Transverse colon (tissue), 4 donors: ENCODE measurements at regions not wholly inside any gene's neighbourhood (a gene's known extent, or its start where the extent isn't known, plus 50 kb on each side); places are given as distances from the start of the nearest gene placed in this dataset.
"Not testable (repeated sequence)": the region's sequence is repeated elsewhere in the genome, so short reads cannot be mapped to it uniquely, and the experiment has no call there.

Source experiments
- DNase-seq: peaks from one replicate; pipeline ENCODE4 v3.0.0-alpha.2; 2019
- H3K27ac ChIP-seq, 4 donors: fragments of 200-600 bp; sonication (generic); 2 replicates each; pipeline ENCODE4 v1.5.1; 2016 to 2018; ENCODE audit warnings: inconsistent platforms in 4 of 4
- H3K27me3 ChIP-seq: fragments of 200-600 bp; sonication (generic); 2 replicates; pipeline ENCODE4 v1.5.1; 2017; ENCODE audit warnings: inconsistent platforms
- H3K36me3 ChIP-seq, 4 donors: fragments of 200-600 bp; sonication (generic); 2 replicates each; pipeline ENCODE4 v1.5.1; 2017 to 2019; ENCODE audit warnings: inconsistent platforms in 4 of 4
- H3K4me1 ChIP-seq, 4 donors: fragments of 200-600 bp; sonication (generic); 2 replicates each; pipeline ENCODE4 v1.5.1; 2017 to 2020; ENCODE audit warnings: inconsistent platforms in 4 of 4
- H3K4me3 ChIP-seq, 4 donors: fragments of 200-600 bp; sonication (generic); 1 replicate in 1 of 4; 2 replicates in 3 of 4; pipeline versions ENCODE4 v1.5.1 to v1.6.1; 2017 to 2019; ENCODE audit warnings: inconsistent platforms in 4 of 4
- H3K9me3 ChIP-seq, 2 donors: fragments of 200-600 bp; sonication (generic); 2 replicates each; pipeline ENCODE4 v1.5.1; 2017 to 2019; ENCODE audit warnings: inconsistent platforms in 2 of 2
- EP300 ChIP-seq: sonication (generic); formaldehyde crosslinking; IDR thresholded peaks from one replicate; pipeline ENCODE4 v1.6.1; 2017; ENCODE audit warnings: antibody characterized with exemption, low read depth
- POLR2A ChIP-seq: fragments of 450-650 bp; IDR thresholded peaks from one replicate; pipeline ENCODE4 v1.6.1; 2016; ENCODE audit warnings: antibody characterized with exemption, mild to moderate bottlenecking, moderate library complexity
- POLR2AphosphoS5 ChIP-seq, 3 donors: sonication (generic); formaldehyde crosslinking; IDR thresholded peaks; one replicate each; pipeline ENCODE4 v1.6.1; 2016; ENCODE audit warnings: antibody characterized with exemption in 3 of 3
- WGBS, 2 donors: methylation state at CpG; one replicate each; pipeline ENCODE4 v1.1.5; 2018; ENCODE audit warnings: low coverage in 1 of 2; 5-methylcytosine and 5-hydroxymethylcytosine counted together
- in situ Hi-C, 4 donors: fragments of 200-750 bp; cut with MboI; loops; one replicate each; pipeline versions ENCODE4 v1.15.0 to v1.15.1; 2017; ENCODE audit warnings: low sequenced_read_pairs in 3 of 4, low pct_ligation_motif_present in 1 of 4, low pct_unique_long_range_greater_than_20kb in 1 of 4
- intact Hi-C: fragments of 100-400 bp; cut with DNase I; formaldehyde crosslinking; loops from one replicate; pipeline ENCODE4 v1.15.1; 2023; ENCODE audit warnings: low total_unique reads
- TF ChIP-seq, protein P1 (sequence below), 5 experiments: fragments of 200-600 bp in 3 of 5; fragments of 450-650 bp in 2 of 5; sonication (generic) in 3 of 5; IDR thresholded peaks; 1 replicate in 2 of 5; 2 replicates in 3 of 5; pipeline ENCODE4 v1.5.1; 2016 to 2017; ENCODE audit warnings: antibody characterized with exemption in 5 of 5, inconsistent platforms in 3 of 5, mild to moderate bottlenecking in 2 of 5, moderate library complexity in 1 of 5

DNA sequence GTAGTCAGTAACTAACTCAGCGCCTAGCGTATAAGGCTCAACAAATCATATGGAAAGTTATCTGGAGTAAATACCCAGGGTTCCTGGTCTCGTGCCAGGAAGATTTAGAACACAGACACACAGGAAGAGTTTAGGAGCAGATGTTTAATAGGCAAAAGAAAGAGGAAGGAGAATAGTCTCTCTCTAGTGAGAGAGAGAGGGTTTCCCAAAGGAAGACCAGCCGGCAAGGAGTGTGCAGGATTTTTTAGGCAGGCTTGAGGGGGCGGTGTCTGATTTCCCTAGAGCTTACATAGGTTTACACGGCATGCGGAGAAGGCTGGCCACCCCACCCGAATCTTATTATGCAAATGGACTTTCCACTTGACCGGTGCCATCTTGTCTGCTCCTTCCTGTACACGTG, 284.0 kb upstream of the FRG1 start:
- intact Hi-C loops: no loop called here
- H3K36me3 ChIP-seq: no peaks in the 10 kb centered on the region
- in situ Hi-C loops: no loop called here
- H3K27me3 ChIP-seq: no peaks in the 10 kb centered on the region
- TF ChIP-seq POLR2A (no peak), EP300 (no peak), POLR2AphosphoS5 (IDR thresholded peaks at IDR 0.05) (no peak)
- TF ChIP-seq, protein P1, sequence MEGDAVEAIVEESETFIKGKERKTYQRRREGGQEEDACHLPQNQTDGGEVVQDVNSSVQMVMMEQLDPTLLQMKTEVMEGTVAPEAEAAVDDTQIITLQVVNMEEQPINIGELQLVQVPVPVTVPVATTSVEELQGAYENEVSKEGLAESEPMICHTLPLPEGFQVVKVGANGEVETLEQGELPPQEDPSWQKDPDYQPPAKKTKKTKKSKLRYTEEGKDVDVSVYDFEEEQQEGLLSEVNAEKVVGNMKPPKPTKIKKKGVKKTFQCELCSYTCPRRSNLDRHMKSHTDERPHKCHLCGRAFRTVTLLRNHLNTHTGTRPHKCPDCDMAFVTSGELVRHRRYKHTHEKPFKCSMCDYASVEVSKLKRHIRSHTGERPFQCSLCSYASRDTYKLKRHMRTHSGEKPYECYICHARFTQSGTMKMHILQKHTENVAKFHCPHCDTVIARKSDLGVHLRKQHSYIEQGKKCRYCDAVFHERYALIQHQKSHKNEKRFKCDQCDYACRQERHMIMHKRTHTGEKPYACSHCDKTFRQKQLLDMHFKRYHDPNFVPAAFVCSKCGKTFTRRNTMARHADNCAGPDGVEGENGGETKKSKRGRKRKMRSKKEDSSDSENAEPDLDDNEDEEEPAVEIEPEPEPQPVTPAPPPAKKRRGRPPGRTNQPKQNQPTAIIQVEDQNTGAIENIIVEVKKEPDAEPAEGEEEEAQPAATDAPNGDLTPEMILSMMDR (IDR thresholded peaks at IDR 0.05): no peak
- no peak overlapping the region for H3K4me3 ChIP-seq
- DNase-seq: no peak
- H3K4me1 ChIP-seq: no peaks in the 10 kb centered on the region
- 65 to 67% methylated on average over 3 to 10 of the region's 10 CpGs for WGBS, 2 donors
- no peak overlapping the region for H3K27ac ChIP-seq
- no peaks in the 10 kb centered on the region for H3K9me3 ChIP-seq

DNA sequence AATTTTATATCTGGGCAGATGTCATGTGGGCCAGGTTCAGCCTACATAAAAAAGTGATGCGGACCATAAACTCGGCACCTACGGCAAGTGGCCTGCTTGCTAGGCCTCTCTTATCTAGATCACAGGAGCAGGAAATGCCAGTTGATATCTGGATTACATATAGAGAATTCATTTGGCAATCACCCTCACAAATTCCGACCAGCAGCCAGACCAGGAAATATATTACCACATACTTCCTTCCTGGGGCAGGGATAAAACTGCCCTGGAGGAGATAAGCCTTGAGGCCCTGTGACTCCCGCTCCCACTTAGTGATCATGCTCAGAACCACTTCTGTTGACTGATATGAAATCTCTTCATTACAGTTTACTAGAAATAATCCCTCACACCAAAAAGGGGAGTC, 282.4 kb upstream of the FRG1 start:
- H3K4me1 ChIP-seq, H3K9me3 ChIP-seq, intact Hi-C loops, H3K27ac ChIP-seq, H3K27me3 ChIP-seq, H3K4me3 ChIP-seq, in situ Hi-C loops, H3K36me3 ChIP-seq: not testable (repeated sequence)
- WGBS, 2 donors: 20 to 62% methylated on average over 1 to 3 of the region's 5 CpGs
- peak; percentile 12 for DNase-seq

DNA sequence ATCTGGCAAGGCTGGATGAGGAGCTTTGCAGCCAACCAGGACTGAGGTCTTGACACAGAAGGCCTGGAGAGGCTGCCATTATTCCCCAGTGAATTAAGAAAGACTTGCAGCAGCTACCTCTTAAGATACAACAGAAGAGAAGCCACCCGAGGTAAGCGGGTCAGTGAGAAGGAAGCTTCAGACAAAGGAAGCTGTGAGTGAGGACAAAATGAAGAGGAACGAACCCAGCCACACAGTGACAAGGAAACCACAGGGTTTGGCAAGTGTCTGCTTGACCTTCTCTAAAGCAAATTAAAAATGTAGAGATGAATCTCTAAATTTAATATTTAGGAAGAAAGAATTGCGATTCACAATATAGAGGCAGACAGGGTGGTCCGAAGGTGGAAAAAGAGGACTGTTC, 281.8 kb upstream of the FRG1 start:
- H3K27ac ChIP-seq: not testable (repeated sequence)

DNA sequence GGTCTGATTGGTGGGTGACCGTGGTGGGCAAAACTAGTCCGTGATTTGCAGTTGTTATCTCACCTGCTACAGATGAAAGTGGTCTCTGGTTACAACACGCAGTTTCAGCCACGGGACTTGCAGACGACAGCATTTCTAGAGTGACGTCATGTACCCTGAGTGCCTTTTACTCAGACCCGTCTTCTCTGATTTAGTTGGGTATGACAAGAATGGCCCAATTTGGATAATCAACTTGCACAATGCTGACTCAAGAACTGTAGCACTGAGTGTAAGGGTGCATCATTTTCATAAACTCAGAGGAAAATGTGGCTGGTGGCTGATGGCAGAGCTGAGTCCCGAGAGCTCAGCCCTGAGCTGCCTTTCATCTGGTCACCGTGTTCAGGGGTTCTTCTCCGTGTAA, 281.4 kb upstream of the FRG1 start:
- Histone ChIP-seq H3K27me3 (no peaks in the 10 kb centered on the region), H3K4me3 (no peak overlapping the region), H3K36me3 (no peaks in the 10 kb centered on the region), H3K9me3 (no peaks in the 10 kb centered on the region), H3K4me1 (no peaks in the 10 kb centered on the region), H3K27ac (no peak overlapping the region)
- no peak for DNase-seq
- 75 to 83% methylated on average over 1 to 10 of the region's 10 CpGs for WGBS, 2 donors
- TF ChIP-seq, protein P1 (IDR thresholded peaks at IDR 0.05): no peak
- TF ChIP-seq POLR2AphosphoS5 (IDR thresholded peaks at IDR 0.05): no peak
- no peak for TF ChIP-seq POLR2A
- TF ChIP-seq EP300: no peak
- in situ Hi-C loops: no loop called here
- intact Hi-C loops: no loop called here

More for the DNA sequence above, 281.8 kb upstream of the FRG1 start:
- H3K27me3 ChIP-seq, intact Hi-C loops, in situ Hi-C loops, H3K4me3 ChIP-seq, DNase-seq, H3K36me3 ChIP-seq, H3K9me3 ChIP-seq, H3K4me1 ChIP-seq: not testable (repeated sequence)
- 76% methylated on average over 5 of the region's 5 CpGs; no CpG with 5 or more reads in 1 of the 2 donors for WGBS, 2 donors

DNA sequence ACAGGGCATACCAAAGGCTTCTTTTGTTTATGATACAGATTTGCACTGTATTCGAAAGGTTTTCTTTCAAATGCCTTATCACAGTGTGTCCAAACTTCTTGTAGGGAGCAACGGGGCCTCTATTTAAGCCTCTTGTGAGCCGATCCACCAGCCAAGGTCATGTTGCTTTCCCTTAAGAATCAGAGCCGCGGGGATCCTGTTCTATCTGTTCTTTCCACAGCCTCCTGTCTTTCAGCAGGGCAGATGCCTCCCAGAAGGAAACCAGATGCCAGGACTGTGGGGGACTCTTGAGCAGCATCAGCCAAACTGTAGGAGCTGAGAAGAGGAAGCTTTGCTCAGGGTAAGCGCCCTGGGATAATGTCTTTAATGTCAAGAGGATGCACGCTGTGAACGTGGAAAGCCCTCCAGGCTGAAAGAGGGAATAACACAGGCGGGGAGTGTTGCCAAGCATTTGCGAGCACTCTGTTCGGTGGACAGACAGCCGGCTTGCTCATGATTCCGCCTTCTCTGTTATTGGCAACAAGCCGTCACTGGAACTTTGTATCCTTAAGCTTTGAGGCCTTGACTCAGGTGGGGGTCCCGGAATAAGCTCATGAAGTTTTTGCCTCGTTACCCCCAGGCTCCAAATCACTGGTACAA, 279.8 kb upstream of the FRG1 start:
- Histone ChIP-seq H3K9me3 (no peaks in the 10 kb centered on the region), H3K27me3 (no peaks in the 10 kb centered on the region), H3K4me1 (no peaks in the 10 kb centered on the region), H3K4me3 (no peak overlapping the region), H3K27ac (no peak overlapping the region), H3K36me3 (no peaks in the 10 kb centered on the region)
- TF ChIP-seq, protein P1 (IDR thresholded peaks at IDR 0.05): no peak
- TF ChIP-seq POLR2A: no peak
- TF ChIP-seq EP300: no peak
- no peak for TF ChIP-seq POLR2AphosphoS5 (IDR thresholded peaks at IDR 0.05)
- in situ Hi-C loops: no loop called here
- intact Hi-C loops: no loop called here
- 72 to 73% methylated on average over 3 to 16 of the region's 16 CpGs for WGBS, 2 donors
- DNase-seq: no peak
